Ectodermal cell (in vitro differentiated cells): ENCODE measurements at regions not wholly inside any gene's neighbourhood (a gene's known extent, or its start where the extent isn't known, plus 50 kb on each side); places are given as distances from the start of the nearest gene placed in this dataset.

ENCODE experiments used
- H3K27ac ChIP-seq: 2 replicates; pipeline ENCODE4 v1.7.0; 2013; ENCODE audit warnings: mild to moderate bottlenecking, low read depth, low read length; ENCODE audit not compliant: insufficient read depth, poor library complexity, severe bottlenecking
- H3K27me3 ChIP-seq: 2 replicates; pipeline ENCODE4 v1.7.0; 2013; ENCODE audit warnings: mild to moderate bottlenecking, low read length; ENCODE audit not compliant: insufficient read depth, control insufficient read depth, poor library complexity, severe bottlenecking
- H3K36me3 ChIP-seq: one replicate; pipeline ENCODE4 v1.7.0; 2013; ENCODE audit warnings: low read length; ENCODE audit not compliant: control insufficient read depth, insufficient read depth
- H3K4me1 ChIP-seq: one replicate; pipeline ENCODE4 v1.7.0; 2013; ENCODE audit warnings: low read length; ENCODE audit not compliant: control insufficient read depth, insufficient read depth
- H3K4me3 ChIP-seq: 2 replicates; pipeline ENCODE4 v1.7.0; 2013; ENCODE audit warnings: low read depth, low read length, control low read depth; ENCODE audit not compliant: insufficient read depth
- H3K9me3 ChIP-seq: 2 replicates; pipeline ENCODE4 v1.7.0; 2013; ENCODE audit warnings: mild to moderate bottlenecking, low read length, moderate library complexity; ENCODE audit not compliant: control insufficient read depth
- WGBS, 2 experiments: methylation state at CpG; one replicate each; pipeline ENCODE4 v1.1.7; 2013; ENCODE audit warnings: missing lambda C conversion rate in 2 of 2; 5-methylcytosine and 5-hydroxymethylcytosine counted together

DNA sequence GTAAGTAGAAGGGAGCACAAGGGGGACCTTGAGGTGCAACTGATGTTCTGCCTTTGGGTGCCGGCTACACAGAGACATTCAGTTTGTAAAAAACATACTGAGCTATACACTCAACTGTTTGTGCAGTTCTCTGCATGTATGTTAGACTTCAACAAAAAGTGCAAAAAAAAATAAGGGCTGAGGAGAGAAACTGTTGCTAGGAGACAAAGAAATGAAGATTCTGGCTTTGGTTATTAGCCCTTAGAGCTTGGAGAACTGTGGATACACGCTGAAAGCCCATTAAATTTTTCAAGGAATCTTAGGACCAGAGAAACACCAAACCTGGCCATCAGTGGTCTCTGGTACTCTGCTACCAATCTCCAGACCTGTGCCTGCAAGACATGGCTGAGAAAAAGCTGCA is 207.6 kb upstream of the NSMCE3 start:
- Histone ChIP-seq H3K27me3 (no peaks in the 10 kb centered on the region), H3K36me3 (no peaks in the 10 kb centered on the region), H3K4me1 (peaks cover 4% of the 10 kb centered on the region), H3K9me3 (no peaks in the 10 kb centered on the region), H3K4me3 (no peak overlapping the region), H3K27ac (no peak overlapping the region)
- 89 to 94% methylated on average over 2 of the region's 2 CpGs for WGBS, 2 experiments

DNA sequence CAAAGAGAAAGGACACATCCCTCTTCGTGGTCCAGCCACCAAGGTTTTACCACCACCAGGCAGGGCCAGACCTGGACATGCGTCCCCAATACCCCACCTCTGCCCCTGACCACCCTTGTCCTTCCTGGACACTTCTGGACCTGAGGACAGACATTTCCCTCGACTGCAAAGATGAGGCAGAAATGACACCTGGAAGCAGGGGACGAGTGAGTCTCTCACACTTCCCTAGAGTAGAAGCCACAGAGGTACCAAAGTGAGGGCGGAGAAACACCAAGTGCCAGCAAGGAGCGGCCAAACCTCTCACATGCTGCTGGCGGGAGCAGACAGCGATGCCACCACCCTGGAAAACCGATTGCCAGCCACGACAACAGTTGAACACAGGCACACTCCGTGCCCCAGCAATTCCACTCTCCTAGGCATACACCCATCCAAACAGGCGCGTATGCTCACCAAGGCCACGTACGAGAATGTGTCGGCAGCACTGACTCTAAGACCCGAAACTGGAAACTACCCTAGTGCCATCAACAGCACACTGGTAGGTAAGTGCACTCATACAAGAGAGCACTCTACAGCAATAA is 207.0 kb upstream of the NSMCE3 start:
- peaks cover 9% of the 10 kb centered on the region for H3K4me1 ChIP-seq
- H3K36me3 ChIP-seq = no peaks in the 10 kb centered on the region
- no peak overlapping the region for H3K27ac ChIP-seq
- no peak overlapping the region for H3K4me3 ChIP-seq
- H3K27me3 ChIP-seq = no peaks in the 10 kb centered on the region
- H3K9me3 ChIP-seq = no peaks in the 10 kb centered on the region
- WGBS, 2 experiments = 89 to 92% methylated on average over 17 of the region's 17 CpGs

- 92 to 96% methylated on average over 10 of the region's 10 CpGs for WGBS, 2 experiments
- Histone ChIP-seq H3K27me3 (no peaks in the 10 kb centered on the region), H3K27ac (no peak overlapping the region), H3K9me3 (no peaks in the 10 kb centered on the region), H3K4me1 (peaks cover 17% of the 10 kb centered on the region), H3K36me3 (no peaks in the 10 kb centered on the region), H3K4me3 (no peak overlapping the region)
These were observed 205.5 kb upstream of the NSMCE3 start for GRCh38 chr15:29475096-29475495.

GRCh38 chr15:29473621-29474105 is 204.0 kb upstream of the NSMCE3 start:
- WGBS, 2 experiments = 93 to 94% methylated on average over 17 of the region's 17 CpGs
- H3K9me3 ChIP-seq = no peaks in the 10 kb centered on the region
- no peak overlapping the region for H3K27ac ChIP-seq
- no peaks in the 10 kb centered on the region for H3K36me3 ChIP-seq
- H3K4me1 ChIP-seq = peaks cover 17% of the 10 kb centered on the region
- no peak overlapping the region for H3K4me3 ChIP-seq
- no peaks in the 10 kb centered on the region for H3K27me3 ChIP-seq

DNA sequence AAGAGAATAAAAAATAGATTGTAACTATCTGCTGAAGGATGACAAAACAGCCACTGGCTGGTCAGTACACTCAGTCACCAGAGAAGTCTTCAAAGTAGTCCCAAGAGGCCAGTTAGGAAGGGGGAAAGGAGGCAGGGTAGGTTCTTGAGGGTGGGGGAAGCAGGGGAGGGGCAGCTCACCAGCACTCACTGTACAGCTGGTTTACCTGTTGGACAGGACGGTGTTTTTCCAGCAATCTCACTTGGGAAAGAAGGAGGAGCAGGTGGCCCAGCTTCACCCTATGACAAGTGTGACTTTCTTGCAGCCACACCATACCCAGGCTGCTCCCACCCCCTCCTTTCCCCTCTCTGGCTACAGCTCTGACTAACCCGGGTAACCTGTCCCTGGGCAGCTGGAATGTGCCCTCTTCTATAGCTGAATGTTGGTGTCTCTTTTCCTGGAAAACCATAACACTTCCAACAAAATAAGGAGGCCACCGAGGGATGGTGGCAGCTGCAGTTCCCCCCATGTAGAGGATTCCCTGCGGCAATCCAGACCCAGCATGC is 203.4 kb upstream of the NSMCE3 start:
- H3K27ac ChIP-seq = no peak overlapping the region
- WGBS, 2 experiments = 83 to 90% methylated on average over 4 of the region's 4 CpGs
- no peaks in the 10 kb centered on the region for H3K27me3 ChIP-seq
- H3K4me3 ChIP-seq = no peak overlapping the region
- H3K9me3 ChIP-seq = no peaks in the 10 kb centered on the region
- H3K4me1 ChIP-seq = peaks cover 17% of the 10 kb centered on the region
- no peaks in the 10 kb centered on the region for H3K36me3 ChIP-seq

DNA sequence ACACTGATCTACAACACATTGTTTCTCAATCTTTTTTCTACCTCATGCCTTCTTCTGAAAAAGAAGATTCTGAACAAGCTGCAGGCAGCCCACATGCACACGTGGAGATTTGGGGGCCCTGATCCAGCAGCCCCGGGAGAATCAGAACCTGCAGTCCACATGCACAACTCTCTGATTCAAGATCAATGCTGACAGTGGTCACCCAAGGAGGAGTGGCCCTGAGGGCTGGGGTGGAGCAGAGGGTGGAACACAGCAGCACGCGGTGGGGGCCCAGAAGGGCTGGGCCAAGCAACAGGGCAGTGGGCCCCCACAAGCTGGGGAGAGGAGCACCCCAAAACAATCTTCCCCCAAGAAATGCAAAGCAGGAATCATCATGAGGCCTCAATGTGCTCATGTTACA is 202.1 kb upstream of the NSMCE3 start:
- no peaks in the 10 kb centered on the region for H3K9me3 ChIP-seq
- no peak overlapping the region for H3K4me3 ChIP-seq
- 75 to 80% methylated on average over 4 of the region's 4 CpGs for WGBS, 2 experiments
- no peaks in the 10 kb centered on the region for H3K27me3 ChIP-seq
- no peak overlapping the region for H3K27ac ChIP-seq
- no peaks in the 10 kb centered on the region for H3K36me3 ChIP-seq
- H3K4me1 ChIP-seq = peaks cover 17% of the 10 kb centered on the region

- Histone ChIP-seq H3K27ac (no peak overlapping the region), H3K36me3 (no peaks in the 10 kb centered on the region), H3K9me3 (no peaks in the 10 kb centered on the region), H3K4me3 (no peak overlapping the region), H3K4me1 (peaks cover 17% of the 10 kb centered on the region), H3K27me3 (no peaks in the 10 kb centered on the region)
- WGBS, 2 experiments = 76 to 79% methylated on average over 13 of the region's 13 CpGs
These were observed 201.7 kb upstream of the NSMCE3 start for GRCh38 chr15:29471306-29471705.

DNA sequence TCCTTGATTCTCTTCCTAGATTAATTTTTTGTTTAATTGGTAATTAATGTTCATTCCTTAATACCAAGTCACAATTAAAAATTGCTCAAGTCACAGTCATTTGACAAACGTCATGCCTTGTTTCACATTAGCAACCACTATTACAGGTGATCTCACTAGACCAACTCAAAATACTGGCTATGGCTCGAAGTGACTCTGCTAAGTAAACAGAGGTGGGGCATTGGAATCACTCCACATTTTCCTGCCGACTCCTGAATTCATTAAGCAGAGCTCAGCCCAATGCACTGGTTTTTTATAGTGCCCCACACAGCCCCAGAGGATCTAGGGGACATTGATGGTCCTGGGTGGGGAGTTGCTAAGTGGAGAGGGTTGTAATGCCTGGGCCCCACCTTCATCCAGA is 201.2 kb upstream of the NSMCE3 start:
- Histone ChIP-seq H3K4me3 (no peak overlapping the region), H3K9me3 (no peaks in the 10 kb centered on the region), H3K27ac (no peak overlapping the region), H3K4me1 (peaks cover 17% of the 10 kb centered on the region), H3K27me3 (no peaks in the 10 kb centered on the region), H3K36me3 (no peaks in the 10 kb centered on the region)
- 64 to 73% methylated on average over 3 of the region's 3 CpGs for WGBS, 2 experiments

DNA sequence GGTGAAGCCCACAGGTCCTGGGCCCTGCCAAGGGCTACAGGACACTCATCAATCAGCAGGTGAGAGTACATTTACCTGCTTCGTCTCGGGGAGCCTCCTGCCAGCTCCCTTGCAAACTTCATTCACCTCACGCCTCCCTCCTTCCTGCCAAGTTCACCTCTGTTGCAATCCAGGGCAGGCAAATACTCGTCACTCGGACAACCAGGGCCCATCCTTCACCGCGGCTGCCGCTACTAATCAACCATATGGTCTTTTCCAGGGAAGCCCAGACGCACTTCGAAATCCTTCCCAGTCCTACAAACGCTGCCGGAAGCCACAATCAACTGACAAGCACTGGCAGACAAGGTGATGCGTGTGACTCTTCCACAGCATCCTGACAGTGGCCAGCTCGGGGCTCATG is 200.7 kb upstream of the NSMCE3 start:
- H3K4me1 ChIP-seq = peaks cover 17% of the 10 kb centered on the region
- H3K4me3 ChIP-seq = no peak overlapping the region
- no peak overlapping the region for H3K27ac ChIP-seq
- H3K9me3 ChIP-seq = no peaks in the 10 kb centered on the region
- WGBS, 2 experiments = 90% methylated on average over 14 of the region's 14 CpGs
- no peaks in the 10 kb centered on the region for H3K36me3 ChIP-seq
- H3K27me3 ChIP-seq = no peaks in the 10 kb centered on the region

DNA sequence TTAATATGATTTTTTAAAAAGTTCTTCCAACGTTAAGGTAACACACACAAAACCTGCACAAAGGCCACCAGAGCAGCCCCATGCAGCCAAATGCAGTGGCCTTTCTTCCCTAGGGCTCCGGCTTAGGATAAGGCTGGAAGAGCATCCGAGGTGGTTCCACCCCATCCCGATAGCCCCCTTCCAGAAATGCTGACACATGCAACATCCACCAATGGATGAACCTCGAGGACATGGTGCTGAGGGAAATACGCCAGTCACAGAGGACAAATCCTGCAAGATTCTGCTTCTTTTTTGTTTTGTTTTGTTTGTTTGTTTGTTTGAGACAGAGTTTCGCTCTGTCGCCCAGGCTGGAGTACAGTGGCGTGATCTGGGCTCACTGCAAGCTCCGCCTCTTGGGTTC is 199.3 kb upstream of the NSMCE3 start:
- Histone ChIP-seq H3K4me1 (peaks cover 17% of the 10 kb centered on the region), H3K36me3 (no peaks in the 10 kb centered on the region), H3K4me3 (no peak overlapping the region), H3K27ac (no peak overlapping the region), H3K27me3 (no peaks in the 10 kb centered on the region), H3K9me3 (no peaks in the 10 kb centered on the region)
- 88% methylated on average over 9 to 10 of the region's 10 CpGs for WGBS, 2 experiments
